ENCODE measurements at regions not wholly inside any gene's neighbourhood (a gene's known extent, or its start where the extent isn't known, plus 50 kb on each side); places are given as distances from the start of the nearest gene placed in this dataset.
"Not testable (repeated sequence)": the region's sequence is repeated elsewhere in the genome, so short reads cannot be mapped to it uniquely, and the experiment has no call there.

- no peak for FAIRE-seq
- no peak for DNase-seq (ENCODE audit: low spot score in 2 of 2)
Measured at GRCh38 chr6:85135376-85136094, 314.3 kb upstream of the NT5E start.

DNA sequence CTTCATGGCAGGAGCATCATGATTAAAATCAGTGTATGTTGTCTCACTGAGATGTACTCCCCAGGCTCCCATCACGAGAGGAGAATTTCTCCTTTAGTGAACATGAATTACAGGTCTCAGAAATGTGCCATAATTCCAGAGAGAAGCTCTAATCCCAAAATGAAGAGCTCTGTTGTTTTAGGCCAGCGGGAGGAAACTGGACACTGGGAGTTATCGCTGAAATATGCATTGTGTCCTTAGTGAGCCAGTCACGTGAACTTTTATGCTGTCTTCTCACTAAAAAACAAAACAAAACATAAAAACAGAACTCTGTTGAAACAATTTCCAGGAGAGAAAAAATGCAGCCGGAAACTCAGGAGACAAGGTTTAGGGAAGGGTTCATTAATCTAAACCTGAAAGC lies 315.7 kb upstream of the NT5E start:
- DNase-seq (ENCODE audit: low spot score in 2 of 2) (no peak), FAIRE-seq (no peak)

DNA sequence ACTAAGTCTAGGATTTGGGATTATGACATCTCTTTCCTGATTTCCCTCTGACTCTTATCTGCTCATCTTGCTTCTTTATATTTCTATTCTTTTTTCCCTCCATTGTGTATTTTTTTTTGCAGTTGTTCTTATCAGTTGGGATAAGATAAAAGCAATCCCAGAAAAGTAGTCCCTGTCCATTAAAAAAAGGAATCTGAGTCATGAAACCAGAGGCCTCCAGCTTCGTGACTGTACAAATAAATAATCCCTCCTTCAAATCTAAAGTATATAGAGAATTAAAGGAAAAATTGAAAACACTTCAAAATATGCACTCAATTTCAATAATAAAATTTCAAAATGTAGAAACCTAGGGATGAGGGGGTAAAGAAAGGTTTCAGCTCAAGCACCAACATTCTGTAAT lies 317.8 kb upstream of the NT5E start:
- no peak for DNase-seq (ENCODE audit: low spot score in 2 of 2)
- FAIRE-seq, result no peak

GRCh38 chr6:85130743-85131142 lies 319.1 kb upstream of the NT5E start:
- FAIRE-seq (no peak), DNase-seq (ENCODE audit: low spot score in 2 of 2) (no peak)

DNA sequence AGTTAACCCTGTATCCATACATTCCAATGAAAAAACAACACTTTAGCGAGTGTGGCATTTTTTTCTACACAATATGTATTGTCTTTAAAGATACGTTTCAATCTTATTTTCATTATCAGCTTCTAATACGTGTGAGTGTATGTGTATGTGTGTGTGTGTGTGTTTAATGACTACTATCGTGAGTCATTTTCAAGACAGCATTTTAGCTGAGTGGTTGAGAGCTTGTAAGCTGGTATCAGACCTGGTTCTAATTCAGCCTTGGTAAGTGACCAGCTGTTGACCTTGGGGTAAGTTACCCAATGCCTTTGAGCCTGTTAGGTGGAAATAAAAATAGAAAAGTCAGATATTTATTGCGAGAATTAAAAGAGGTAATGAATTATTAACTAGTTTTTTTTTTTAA lies 320.0 kb upstream of the NT5E start:
- FAIRE-seq, result no peak
- no peak for DNase-seq (ENCODE audit: low spot score in 2 of 2)

DNA sequence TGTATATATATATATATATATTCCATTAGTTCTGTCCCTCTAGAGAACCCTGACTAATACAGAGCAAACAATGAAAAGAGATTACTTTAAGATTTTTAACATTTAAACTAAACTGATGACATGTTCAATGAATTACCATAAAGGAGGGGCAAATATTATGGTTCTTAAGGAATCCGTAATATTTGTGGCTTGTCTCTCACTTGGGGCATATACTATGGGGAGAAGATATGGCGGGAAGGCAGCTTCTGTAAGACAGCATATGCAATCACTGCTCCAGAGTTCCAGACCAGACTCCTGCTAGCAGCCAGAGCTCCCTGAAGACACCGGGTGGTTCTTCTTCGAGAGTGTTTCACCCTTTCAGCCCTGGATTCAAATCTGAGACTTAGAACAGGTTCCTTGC lies 321.1 kb upstream of the NT5E start:
- no peak for DNase-seq (ENCODE audit: low spot score in 2 of 2)
- FAIRE-seq, result no peak

GRCh38 chr6:85128256-85128655 lies 321.6 kb upstream of the NT5E start:
- not testable (repeated sequence) for DNase-seq (ENCODE audit: low spot score in 2 of 2); FAIRE-seq

- DNase-seq (ENCODE audit: low spot score in 2 of 2) (no peak), FAIRE-seq (no peak)
Measured at GRCh38 chr6:85127696-85128243, 322.1 kb upstream of the NT5E start.

DNA sequence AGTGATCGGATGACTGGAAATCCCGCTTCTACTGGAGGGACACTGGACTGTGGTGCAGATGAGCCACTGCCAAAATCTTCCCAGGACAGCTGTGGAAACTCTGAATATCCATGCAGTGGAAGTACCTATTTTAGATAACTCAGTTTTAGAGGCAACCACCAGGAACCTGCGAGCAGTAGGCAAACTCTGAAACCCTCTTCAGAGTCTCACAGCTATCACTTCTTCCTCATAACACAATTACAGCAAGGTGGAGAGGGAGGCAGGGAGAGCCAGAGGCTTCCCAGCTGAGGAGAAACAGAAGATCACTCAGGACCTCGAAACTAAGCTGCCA lies 322.8 kb upstream of the NT5E start:
- DNase-seq (ENCODE audit: low spot score in 2 of 2) (no peak), FAIRE-seq (no peak)

GRCh38 chr6:85126485-85127167 lies 323.3 kb upstream of the NT5E start:
- peak in 1 of 2 donors; percentile 12 for DNase-seq (ENCODE audit: low spot score in 2 of 2)

DNA sequence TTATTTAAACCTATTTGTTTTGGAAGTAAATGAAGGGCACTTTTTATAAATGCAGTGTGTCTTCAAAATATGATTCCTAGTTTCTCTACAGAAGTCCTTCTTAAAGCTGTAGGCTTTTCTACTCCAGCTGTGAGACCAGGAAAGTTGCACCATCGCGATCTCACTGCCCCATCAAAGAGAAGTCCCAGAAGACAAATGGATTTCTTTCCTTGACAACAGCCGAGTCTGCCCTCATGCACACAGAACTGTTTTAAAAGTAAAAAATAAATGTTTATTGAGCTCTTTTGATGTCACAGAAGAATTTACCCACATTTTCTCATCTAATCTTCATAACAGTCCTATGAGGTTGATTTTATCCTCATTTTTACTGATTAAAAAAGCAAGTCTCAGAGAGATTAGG lies 324.4 kb upstream of the NT5E start:
- DNase-seq (ENCODE audit: low spot score in 2 of 2) (no peak), FAIRE-seq (no peak)

More at GRCh38 chr6:85126485-85127167, 323.3 kb upstream of the NT5E start:
- FAIRE-seq, result no peak

DNA sequence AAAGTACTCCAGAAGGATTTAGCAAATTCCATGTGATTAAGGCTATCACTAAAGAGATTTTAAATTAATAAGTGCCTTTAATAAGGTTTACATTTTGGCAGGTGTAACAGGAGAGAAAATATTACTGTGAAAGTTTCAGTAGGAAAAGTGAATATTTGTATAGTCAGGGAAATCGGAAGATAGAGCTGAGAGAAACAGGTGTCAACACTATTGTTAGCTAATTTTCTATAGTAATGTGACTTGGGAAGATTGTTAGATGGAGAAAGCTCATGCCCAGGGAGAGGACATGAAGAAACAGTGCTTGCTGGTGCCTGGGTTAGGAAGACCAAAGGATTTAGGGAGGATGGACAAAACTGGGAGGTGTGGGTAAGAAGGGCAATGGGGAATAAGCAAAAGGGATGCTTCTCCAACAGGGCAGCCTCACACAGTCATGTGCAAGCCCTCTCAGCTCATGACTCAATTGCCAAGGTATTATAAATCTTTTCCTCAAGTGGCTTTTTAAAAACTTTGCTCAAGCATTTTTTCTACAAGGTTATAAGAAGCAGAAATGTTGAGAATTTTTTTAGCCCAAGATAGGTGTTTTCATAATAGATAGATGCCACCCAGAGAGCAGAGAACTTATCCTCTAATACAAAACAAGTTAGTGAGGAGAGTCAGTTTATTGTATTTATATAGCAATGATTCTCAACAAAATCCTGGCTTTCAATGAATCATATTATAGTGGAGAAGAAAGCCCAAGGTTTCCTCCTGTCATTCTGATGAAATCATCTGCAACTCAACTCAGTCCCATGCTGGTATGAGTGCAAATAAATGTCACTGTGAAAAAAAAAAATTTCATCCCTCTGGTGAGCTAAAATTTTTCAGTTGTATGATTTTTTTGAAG lies 325.2 kb upstream of the NT5E start:
- no peak for DNase-seq (ENCODE audit: low spot score in 2 of 2)
- FAIRE-seq, result no peak

GRCh38 chr6:85121158-85121557 lies 328.7 kb upstream of the NT5E start:
- FAIRE-seq (no peak), DNase-seq (ENCODE audit: low spot score in 2 of 2) (no peak)

- FAIRE-seq (no peak), DNase-seq (ENCODE audit: low spot score in 2 of 2) (no peak)
Measured at GRCh38 chr6:85118652-85119235, 331.1 kb upstream of the NT5E start.

DNA sequence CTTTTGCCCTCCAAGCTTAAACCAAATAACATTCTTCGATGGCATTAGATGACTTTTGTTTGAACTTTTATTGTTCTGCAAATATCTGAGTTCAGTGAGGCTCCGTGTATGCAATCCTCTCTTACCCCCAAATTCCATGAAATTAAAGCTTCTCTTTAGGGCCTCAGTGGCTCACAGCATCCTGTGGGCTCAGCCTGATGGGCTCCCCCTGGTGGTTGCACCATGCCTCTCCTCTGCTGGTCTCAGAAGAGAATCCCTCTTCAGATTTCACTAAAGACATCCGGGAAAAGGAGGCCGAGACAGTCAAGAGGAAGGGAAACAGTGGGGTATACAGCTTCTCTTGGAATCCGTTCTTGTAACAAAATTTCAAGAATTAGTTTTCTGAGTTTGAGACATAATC lies 331.6 kb upstream of the NT5E start:
- DNase-seq (ENCODE audit: low spot score in 2 of 2) (no peak), FAIRE-seq (no peak)

DNA sequence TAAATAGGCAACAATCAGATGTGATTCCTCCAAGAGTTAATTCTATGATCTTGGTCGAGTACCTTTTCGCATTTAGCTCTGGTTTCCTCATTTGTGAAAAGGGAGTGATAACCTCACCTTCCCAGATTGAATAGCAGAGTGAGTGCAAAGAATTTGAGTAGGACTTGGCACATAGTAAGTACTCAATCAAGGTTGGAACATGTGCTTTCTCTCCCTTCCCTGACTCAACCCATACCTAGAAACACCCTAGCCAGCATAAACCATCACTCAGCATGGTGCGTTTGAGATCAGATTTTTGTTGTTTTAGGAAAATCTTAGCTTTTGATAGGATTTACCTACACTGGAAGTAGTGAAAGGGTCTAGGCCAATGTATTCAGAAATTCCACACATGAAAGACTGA lies 333.4 kb upstream of the NT5E start:
- FAIRE-seq, result no peak
- DNase-seq (ENCODE audit: low spot score in 2 of 2), result no peak

DNA sequence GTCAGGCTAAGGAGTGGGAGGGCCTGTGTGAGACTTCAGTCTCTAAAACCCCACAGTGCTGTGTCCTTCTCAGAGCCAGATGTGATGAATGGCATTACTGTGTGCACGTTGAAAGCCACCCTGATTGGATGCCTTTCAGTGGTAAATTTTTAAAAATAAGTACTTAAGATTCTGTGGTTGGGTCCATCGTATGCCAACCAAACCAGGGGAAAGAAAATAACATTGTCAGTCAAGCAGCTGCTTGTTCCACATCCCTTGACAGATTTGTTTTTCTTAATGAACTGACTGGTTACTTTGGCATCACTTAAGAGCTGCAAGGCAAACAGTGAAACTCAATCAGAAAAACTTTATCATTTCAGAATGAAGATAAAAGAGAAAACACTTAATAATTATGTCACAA lies 334.0 kb upstream of the NT5E start:
- FAIRE-seq (no peak), DNase-seq (ENCODE audit: low spot score in 2 of 2) (no peak)

- FAIRE-seq, result no peak
Measured at GRCh38 chr6:85115376-85115775, 334.5 kb upstream of the NT5E start.

DNA sequence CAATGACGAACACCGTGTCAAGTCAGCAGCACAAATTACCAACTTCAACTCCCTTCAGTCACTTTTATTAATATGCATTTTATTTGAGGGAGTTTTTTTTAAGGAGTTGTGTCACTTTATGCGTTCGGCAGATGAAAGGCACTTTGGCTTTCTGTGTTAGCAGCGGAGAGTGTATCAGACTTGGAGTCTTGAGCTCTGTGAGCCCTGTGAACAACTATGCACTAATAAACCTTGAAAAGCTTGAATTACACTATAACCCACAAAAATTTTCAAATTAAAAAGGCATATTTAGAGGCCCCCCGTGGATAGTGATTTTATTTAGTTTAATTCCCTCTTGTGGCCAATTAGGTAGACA lies 335.3 kb upstream of the NT5E start:
- FAIRE-seq (no peak), DNase-seq (ENCODE audit: low spot score in 2 of 2) (no peak)

More at GRCh38 chr6:85115376-85115775, 334.5 kb upstream of the NT5E start:
- DNase-seq (ENCODE audit: low spot score in 2 of 2), result no peak

DNA sequence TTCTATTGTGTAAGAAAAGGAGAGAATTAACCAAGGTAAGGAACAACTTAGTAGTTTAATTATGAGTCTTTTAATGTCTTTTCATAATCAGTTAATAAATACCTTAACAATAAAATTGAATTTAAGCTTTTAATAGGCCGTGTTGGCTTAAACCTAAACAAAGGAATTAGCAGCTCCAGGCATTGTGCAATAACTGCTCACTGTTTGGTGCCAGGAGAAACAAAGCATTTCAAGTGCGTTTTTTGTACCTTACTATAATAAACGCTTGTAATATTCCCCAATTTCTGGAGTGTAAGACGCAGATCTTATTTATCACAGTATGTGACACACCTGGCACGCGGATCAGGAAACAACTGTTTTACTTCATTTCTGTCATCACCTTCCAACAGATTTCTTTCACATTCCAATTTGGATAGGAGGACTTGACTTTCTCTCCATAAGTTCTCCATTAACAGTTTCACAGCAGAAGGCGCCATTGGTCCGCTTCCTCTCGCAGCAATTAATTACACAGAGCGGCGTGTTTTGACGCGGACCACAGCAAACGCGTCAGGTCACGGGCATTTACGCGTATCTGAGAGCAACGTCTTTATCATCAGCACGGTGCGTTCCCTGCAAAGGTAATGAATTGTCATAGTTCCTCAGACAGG lies 335.8 kb upstream of the NT5E start:
- DNase-seq (ENCODE audit: low spot score in 2 of 2), result no peak
- FAIRE-seq, result no peak
